H9 (cell line): ENCODE measurements at regions not wholly inside any gene's neighbourhood (a gene's known extent, or its start where the extent isn't known, plus 50 kb on each side); places are given as distances from the start of the nearest gene placed in this dataset.

ENCODE experiments used
- DNase-seq: peaks from one replicate; pipeline ENCODE4 v3.0.0-alpha.2; 2017
- H2AFZ ChIP-seq: one replicate; pipeline ENCODE4 v1.6.1; 2013; ENCODE audit warnings: mild to moderate bottlenecking, low read length, control low read depth, moderate library complexity
- H2AK5ac ChIP-seq: 2 replicates; pipeline ENCODE4 v1.6.1; 2013; ENCODE audit warnings: low read length, control low read depth, mixed read lengths; ENCODE audit not compliant: insufficient read length
- H2BK120ac ChIP-seq: one replicate; pipeline ENCODE4 v1.6.1; 2013; ENCODE audit warnings: low read depth, mild to moderate bottlenecking, low read length, control low read depth, inconsistent platforms; ENCODE audit not compliant: poor library complexity, severe bottlenecking
- H2BK12ac ChIP-seq: 2 replicates; pipeline ENCODE4 v1.6.1; 2013; ENCODE audit warnings: low read length, control low read depth, mixed read lengths, low read depth; ENCODE audit not compliant: insufficient read length
- H2BK15ac ChIP-seq: 2 replicates; pipeline ENCODE4 v1.6.1; 2013; ENCODE audit warnings: low read depth, low read length, control low read depth
- H2BK20ac ChIP-seq: one replicate; pipeline ENCODE4 v1.6.1; 2013; ENCODE audit warnings: low read depth, mild to moderate bottlenecking, low read length, control low read depth, inconsistent platforms; ENCODE audit not compliant: poor library complexity, severe bottlenecking
- H2BK5ac ChIP-seq: 2 replicates; pipeline ENCODE4 v1.6.1; 2013; ENCODE audit warnings: low read length, control low read depth, mixed read lengths; ENCODE audit not compliant: insufficient read length
- H3K14ac ChIP-seq: 2 replicates; pipeline ENCODE4 v1.6.1; 2013; ENCODE audit warnings: low read length, control low read depth; ENCODE audit not compliant: insufficient read depth
- H3K18ac ChIP-seq: 2 replicates; pipeline ENCODE4 v1.6.1; 2013; ENCODE audit warnings: low read depth, mild to moderate bottlenecking, mixed read lengths, low read length, control low read depth; ENCODE audit not compliant: insufficient read length
- H3K23ac ChIP-seq: 2 replicates; pipeline ENCODE4 v1.6.1; 2013; ENCODE audit warnings: low read length, control low read depth, mixed read lengths, low read depth; ENCODE audit not compliant: insufficient read length
- H3K23me2 ChIP-seq: 2 replicates; pipeline ENCODE4 v1.6.1; 2013; ENCODE audit warnings: low read depth, mild to moderate bottlenecking, mixed read lengths, low read length, control low read depth; ENCODE audit not compliant: insufficient read length, poor library complexity, severe bottlenecking
- H3K27ac ChIP-seq: 2 replicates; pipeline ENCODE4 v1.5.1; 2013; ENCODE audit warnings: low read length, control low read depth, mixed read lengths, low read depth; ENCODE audit not compliant: insufficient read length
- H3K27me3 ChIP-seq: 2 replicates; pipeline ENCODE4 v1.6.1; 2013; ENCODE audit warnings: low read length, control low read depth, inconsistent platforms; ENCODE audit not compliant: insufficient read depth
- H3K4ac ChIP-seq: 2 replicates; pipeline ENCODE4 v1.6.1; 2013; ENCODE audit warnings: low read depth, mild to moderate bottlenecking, control low read depth, inconsistent platforms, low read length, moderate library complexity
- H3K4me1 ChIP-seq: 2 replicates; pipeline ENCODE4 v1.6.1; 2013; ENCODE audit warnings: low read length, control low read depth, inconsistent platforms; ENCODE audit not compliant: insufficient read depth
- H3K4me2 ChIP-seq: 2 replicates; pipeline ENCODE4 v1.6.1; 2013; ENCODE audit warnings: low read length, control low read depth, mixed read lengths; ENCODE audit not compliant: insufficient read length, insufficient read depth
- H3K56ac ChIP-seq: 2 replicates; pipeline ENCODE4 v1.6.1; 2013; ENCODE audit warnings: low read depth, mild to moderate bottlenecking, mixed read lengths, low read length, control low read depth; ENCODE audit not compliant: insufficient read length
- H3K79me1 ChIP-seq: 2 replicates; pipeline ENCODE4 v1.6.1; 2013; ENCODE audit warnings: low read depth, mild to moderate bottlenecking, moderate library complexity, low read length, control low read depth, inconsistent platforms; ENCODE audit not compliant: insufficient read depth, poor library complexity, severe bottlenecking
- H3K79me2 ChIP-seq: 2 replicates; pipeline ENCODE4 v1.6.1; 2013; ENCODE audit warnings: low read length, control low read depth, inconsistent platforms; ENCODE audit not compliant: insufficient read depth
- H3K9ac ChIP-seq: 2 replicates; pipeline ENCODE4 v1.6.1; 2013; ENCODE audit warnings: low read length, control low read depth, mixed read lengths; ENCODE audit not compliant: insufficient read length; ENCODE audit errors: extremely low read depth
- H3K9me3 ChIP-seq: one replicate; pipeline ENCODE4 v1.6.1; 2013; ENCODE audit warnings: low read depth, low read length, inconsistent platforms; ENCODE audit not compliant: control insufficient read depth
- H3T11ph ChIP-seq: one replicate; pipeline ENCODE4 v1.6.1; 2013; ENCODE audit warnings: mild to moderate bottlenecking, low read length, control low read depth, inconsistent platforms
- H4K20me1 ChIP-seq: one replicate; pipeline ENCODE4 v1.6.1; 2013; ENCODE audit not compliant: control insufficient read depth, insufficient read length, insufficient read depth
- H4K5ac ChIP-seq: 2 replicates; pipeline ENCODE4 v1.6.1; 2013; ENCODE audit warnings: low read depth, mild to moderate bottlenecking, mixed read lengths, low read length, control low read depth; ENCODE audit not compliant: insufficient read length
- H4K8ac ChIP-seq: replicated peaks from 2 replicates; pipeline ENCODE4 v1.6.1; 2013; ENCODE audit warnings: low read length, control low read depth, mixed read lengths, low read depth; ENCODE audit not compliant: insufficient read length
- H4K91ac ChIP-seq: 2 replicates; pipeline ENCODE4 v1.6.1; 2013; ENCODE audit warnings: low read depth, mild to moderate bottlenecking, moderate library complexity, mixed read lengths, low read length, control low read depth; ENCODE audit not compliant: insufficient read length
- H3K27ac Mint-ChIP-seq, 3 experiments: 2 replicates in 2 of 3; 3 replicates in 1 of 3; pipeline ENCODE4 v1.8.0; 2020 to 2021; ENCODE audit warnings: mixed read lengths in 3 of 3, mild to moderate bottlenecking in 1 of 3, moderate library complexity in 1 of 3
- H3K27me3 Mint-ChIP-seq: 2 replicates; pipeline ENCODE4 v1.8.0; 2021; ENCODE audit warnings: low read depth, mild to moderate bottlenecking, moderate library complexity, mixed read lengths
- H3K36me3 Mint-ChIP-seq, 3 experiments: 2 replicates in 2 of 3; 3 replicates in 1 of 3; pipeline ENCODE4 v1.8.0; 2020 to 2021; ENCODE audit warnings: low read depth in 3 of 3, mixed read lengths in 3 of 3; ENCODE audit not compliant: insufficient read depth in 1 of 3
- H3K4me1 Mint-ChIP-seq, 2 experiments: 2 replicates each; pipeline ENCODE4 v1.8.0; 2020; ENCODE audit warnings: mixed read lengths in 2 of 2
- H3K4me3 Mint-ChIP-seq, 2 experiments: 2 replicates in 1 of 2; 3 replicates in 1 of 2; pipeline ENCODE4 v1.8.0; 2020 to 2021; ENCODE audit warnings: mild to moderate bottlenecking in 2 of 2, mixed read lengths in 2 of 2, moderate library complexity in 1 of 2
- H3K9me3 Mint-ChIP-seq, 2 experiments: 2 replicates in 1 of 2; 3 replicates in 1 of 2; pipeline ENCODE4 v1.8.0; 2020; ENCODE audit warnings: mild to moderate bottlenecking in 2 of 2, mixed read lengths in 2 of 2, moderate library complexity in 1 of 2
- CTCF ChIP-seq: fragments of 200-600 bp; sonication (generic); conservative IDR thresholded peaks from 3 replicates; pipeline ENCODE4 v1.8.0; 2021; ENCODE audit warnings: antibody characterized with exemption, mild to moderate bottlenecking
- WGBS: extraction: QIAGEN DNeasy Blood & Tissue Kit; methylation state at CpG from one replicate; pipeline ENCODE4 v1.1.7; 2013; ENCODE audit warnings: missing lambda C conversion rate, low lambda C conversion rate, mixed read lengths; ENCODE audit not compliant: insufficient read length; ENCODE audit errors: extremely low coverage; 5-methylcytosine and 5-hydroxymethylcytosine counted together

DNA sequence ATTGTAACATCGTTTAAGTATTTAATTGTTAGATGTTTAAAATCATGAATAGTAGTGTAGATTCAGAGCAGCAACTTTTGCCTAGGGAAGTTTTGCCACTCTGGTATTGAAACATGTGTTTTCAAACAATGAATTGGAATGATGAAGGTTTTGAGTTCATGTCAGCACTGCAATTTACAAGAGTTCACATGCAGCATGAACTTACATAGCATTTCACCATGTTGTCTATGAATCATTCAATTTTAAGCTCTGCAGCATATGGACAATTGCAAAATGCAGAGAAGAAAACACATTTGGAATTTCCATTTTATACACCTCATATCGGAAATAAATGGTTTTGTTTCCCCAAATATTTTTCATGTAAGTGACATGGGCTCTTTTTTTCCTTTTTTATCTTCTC, 170.7 kb upstream of the CDKN3 start:
- Mint-ChIP-seq H3K4me1 (peaks cover 18 to 21% of the 10 kb centered on the region in 2 experiments), H3K27ac (no peak overlapping the region), H3K9me3 (no peaks in the 10 kb centered on the region), H3K4me3 (no peak overlapping the region), H3K27me3 (peaks cover 6% of the 10 kb centered on the region; the same call in 1 of the 2 replicates), H3K36me3 (no peaks in the 10 kb centered on the region)
- Histone ChIP-seq H2BK12ac (no peak overlapping the region), H2BK5ac (no peak overlapping the region), H3K14ac (no peak overlapping the region), H3K56ac (no peak overlapping the region), H2AK5ac (no peak overlapping the region), H2AFZ (no peak overlapping the region), H3K9ac (no peak overlapping the region), H3K9me3 (no peaks in the 10 kb centered on the region), H3K4me2 (no peak overlapping the region), H3K23me2 (no peaks in the 10 kb centered on the region), H4K5ac (no peak overlapping the region), H3K27me3 (peaks cover 2% of the 10 kb centered on the region; the same call in 1 of the 2 replicates), H2BK120ac (no peak overlapping the region), H4K8ac (no peak overlapping the region), H2BK15ac (no peak overlapping the region), H4K20me1 (no peaks in the 10 kb centered on the region), H3K23ac (no peak overlapping the region), H4K91ac (no peak overlapping the region), H3K79me1 (no peaks in the 10 kb centered on the region), H3T11ph (no peak overlapping the region), H3K4ac (no peak overlapping the region), H3K4me1 (no peaks in the 10 kb centered on the region), H3K27ac (no peak overlapping the region), H3K79me2 (no peaks in the 10 kb centered on the region), H3K18ac (no peak overlapping the region), H2BK20ac (no peak overlapping the region)
- WGBS = 100% methylated on average over 1 of the region's 2 CpGs
- TF ChIP-seq CTCF = no peak
- DNase-seq = no peak
